H9 (cell line): ENCODE measurements at regions not wholly inside any gene's neighbourhood (a gene's known extent, or its start where the extent isn't known, plus 50 kb on each side); places are given as distances from the start of the nearest gene placed in this dataset.

Experiments used
- DNase-seq: peaks from one replicate; pipeline ENCODE4 v3.0.0-alpha.2; 2017
- H2AFZ ChIP-seq: one replicate; pipeline ENCODE4 v1.6.1; 2013; ENCODE audit warnings: mild to moderate bottlenecking, low read length, control low read depth, moderate library complexity
- H2AK5ac ChIP-seq: 2 replicates; pipeline ENCODE4 v1.6.1; 2013; ENCODE audit warnings: low read length, control low read depth, mixed read lengths; ENCODE audit not compliant: insufficient read length
- H2BK120ac ChIP-seq: one replicate; pipeline ENCODE4 v1.6.1; 2013; ENCODE audit warnings: low read depth, mild to moderate bottlenecking, low read length, control low read depth, inconsistent platforms; ENCODE audit not compliant: poor library complexity, severe bottlenecking
- H2BK12ac ChIP-seq: 2 replicates; pipeline ENCODE4 v1.6.1; 2013; ENCODE audit warnings: low read length, control low read depth, mixed read lengths, low read depth; ENCODE audit not compliant: insufficient read length
- H2BK15ac ChIP-seq: 2 replicates; pipeline ENCODE4 v1.6.1; 2013; ENCODE audit warnings: low read depth, low read length, control low read depth
- H2BK20ac ChIP-seq: one replicate; pipeline ENCODE4 v1.6.1; 2013; ENCODE audit warnings: low read depth, mild to moderate bottlenecking, low read length, control low read depth, inconsistent platforms; ENCODE audit not compliant: poor library complexity, severe bottlenecking
- H2BK5ac ChIP-seq: 2 replicates; pipeline ENCODE4 v1.6.1; 2013; ENCODE audit warnings: low read length, control low read depth, mixed read lengths; ENCODE audit not compliant: insufficient read length
- H3K14ac ChIP-seq: 2 replicates; pipeline ENCODE4 v1.6.1; 2013; ENCODE audit warnings: low read length, control low read depth; ENCODE audit not compliant: insufficient read depth
- H3K18ac ChIP-seq: 2 replicates; pipeline ENCODE4 v1.6.1; 2013; ENCODE audit warnings: low read depth, mild to moderate bottlenecking, mixed read lengths, low read length, control low read depth; ENCODE audit not compliant: insufficient read length
- H3K23ac ChIP-seq: 2 replicates; pipeline ENCODE4 v1.6.1; 2013; ENCODE audit warnings: low read length, control low read depth, mixed read lengths, low read depth; ENCODE audit not compliant: insufficient read length
- H3K23me2 ChIP-seq: 2 replicates; pipeline ENCODE4 v1.6.1; 2013; ENCODE audit warnings: low read depth, mild to moderate bottlenecking, mixed read lengths, low read length, control low read depth; ENCODE audit not compliant: insufficient read length, poor library complexity, severe bottlenecking
- H3K27ac ChIP-seq: 2 replicates; pipeline ENCODE4 v1.5.1; 2013; ENCODE audit warnings: low read length, control low read depth, mixed read lengths, low read depth; ENCODE audit not compliant: insufficient read length
- H3K27me3 ChIP-seq: 2 replicates; pipeline ENCODE4 v1.6.1; 2013; ENCODE audit warnings: low read length, control low read depth, inconsistent platforms; ENCODE audit not compliant: insufficient read depth
- H3K4ac ChIP-seq: 2 replicates; pipeline ENCODE4 v1.6.1; 2013; ENCODE audit warnings: low read depth, mild to moderate bottlenecking, control low read depth, inconsistent platforms, low read length, moderate library complexity
- H3K4me1 ChIP-seq: 2 replicates; pipeline ENCODE4 v1.6.1; 2013; ENCODE audit warnings: low read length, control low read depth, inconsistent platforms; ENCODE audit not compliant: insufficient read depth
- H3K4me2 ChIP-seq: 2 replicates; pipeline ENCODE4 v1.6.1; 2013; ENCODE audit warnings: low read length, control low read depth, mixed read lengths; ENCODE audit not compliant: insufficient read length, insufficient read depth
- H3K56ac ChIP-seq: 2 replicates; pipeline ENCODE4 v1.6.1; 2013; ENCODE audit warnings: low read depth, mild to moderate bottlenecking, mixed read lengths, low read length, control low read depth; ENCODE audit not compliant: insufficient read length
- H3K79me1 ChIP-seq: 2 replicates; pipeline ENCODE4 v1.6.1; 2013; ENCODE audit warnings: low read depth, mild to moderate bottlenecking, moderate library complexity, low read length, control low read depth, inconsistent platforms; ENCODE audit not compliant: insufficient read depth, poor library complexity, severe bottlenecking
- H3K79me2 ChIP-seq: 2 replicates; pipeline ENCODE4 v1.6.1; 2013; ENCODE audit warnings: low read length, control low read depth, inconsistent platforms; ENCODE audit not compliant: insufficient read depth
- H3K9ac ChIP-seq: 2 replicates; pipeline ENCODE4 v1.6.1; 2013; ENCODE audit warnings: low read length, control low read depth, mixed read lengths; ENCODE audit not compliant: insufficient read length; ENCODE audit errors: extremely low read depth
- H3K9me3 ChIP-seq: one replicate; pipeline ENCODE4 v1.6.1; 2013; ENCODE audit warnings: low read depth, low read length, inconsistent platforms; ENCODE audit not compliant: control insufficient read depth
- H3T11ph ChIP-seq: one replicate; pipeline ENCODE4 v1.6.1; 2013; ENCODE audit warnings: mild to moderate bottlenecking, low read length, control low read depth, inconsistent platforms
- H4K20me1 ChIP-seq: one replicate; pipeline ENCODE4 v1.6.1; 2013; ENCODE audit not compliant: control insufficient read depth, insufficient read length, insufficient read depth
- H4K5ac ChIP-seq: 2 replicates; pipeline ENCODE4 v1.6.1; 2013; ENCODE audit warnings: low read depth, mild to moderate bottlenecking, mixed read lengths, low read length, control low read depth; ENCODE audit not compliant: insufficient read length
- H4K8ac ChIP-seq: replicated peaks from 2 replicates; pipeline ENCODE4 v1.6.1; 2013; ENCODE audit warnings: low read length, control low read depth, mixed read lengths, low read depth; ENCODE audit not compliant: insufficient read length
- H4K91ac ChIP-seq: 2 replicates; pipeline ENCODE4 v1.6.1; 2013; ENCODE audit warnings: low read depth, mild to moderate bottlenecking, moderate library complexity, mixed read lengths, low read length, control low read depth; ENCODE audit not compliant: insufficient read length
- H3K27ac Mint-ChIP-seq, 3 experiments: 2 replicates in 2 of 3; 3 replicates in 1 of 3; pipeline ENCODE4 v1.8.0; 2020 to 2021; ENCODE audit warnings: mixed read lengths in 3 of 3, mild to moderate bottlenecking in 1 of 3, moderate library complexity in 1 of 3
- H3K27me3 Mint-ChIP-seq: 2 replicates; pipeline ENCODE4 v1.8.0; 2021; ENCODE audit warnings: low read depth, mild to moderate bottlenecking, moderate library complexity, mixed read lengths
- H3K36me3 Mint-ChIP-seq, 3 experiments: 2 replicates in 2 of 3; 3 replicates in 1 of 3; pipeline ENCODE4 v1.8.0; 2020 to 2021; ENCODE audit warnings: low read depth in 3 of 3, mixed read lengths in 3 of 3; ENCODE audit not compliant: insufficient read depth in 1 of 3
- H3K4me1 Mint-ChIP-seq, 2 experiments: 2 replicates each; pipeline ENCODE4 v1.8.0; 2020; ENCODE audit warnings: mixed read lengths in 2 of 2
- H3K4me3 Mint-ChIP-seq, 2 experiments: 2 replicates in 1 of 2; 3 replicates in 1 of 2; pipeline ENCODE4 v1.8.0; 2020 to 2021; ENCODE audit warnings: mild to moderate bottlenecking in 2 of 2, mixed read lengths in 2 of 2, moderate library complexity in 1 of 2
- H3K9me3 Mint-ChIP-seq, 2 experiments: 2 replicates in 1 of 2; 3 replicates in 1 of 2; pipeline ENCODE4 v1.8.0; 2020; ENCODE audit warnings: mild to moderate bottlenecking in 2 of 2, mixed read lengths in 2 of 2, moderate library complexity in 1 of 2
- CTCF ChIP-seq: fragments of 200-600 bp; sonication (generic); conservative IDR thresholded peaks from 3 replicates; pipeline ENCODE4 v1.8.0; 2021; ENCODE audit warnings: antibody characterized with exemption, mild to moderate bottlenecking
- WGBS: extraction: QIAGEN DNeasy Blood & Tissue Kit; methylation state at CpG from one replicate; pipeline ENCODE4 v1.1.7; 2013; ENCODE audit warnings: missing lambda C conversion rate, low lambda C conversion rate, mixed read lengths; ENCODE audit not compliant: insufficient read length; ENCODE audit errors: extremely low coverage; 5-methylcytosine and 5-hydroxymethylcytosine counted together

- no CpG with 5 or more reads among the region's 4 CpGs for WGBS
- no peak overlapping the region for H3K27ac ChIP-seq
These were observed 154.6 kb downstream of the IZUMO3 start for GRCh38 chr9:24391095-24391494.

More at GRCh38 chr9:24391095-24391494, 154.6 kb downstream of the IZUMO3 start:
- Mint-ChIP-seq H3K27me3 (no peaks in the 10 kb centered on the region), H3K4me3 (no peak overlapping the region), H3K36me3 (no peaks in the 10 kb centered on the region), H3K4me1 (peaks cover 0 to 3% of the 10 kb centered on the region in 2 experiments; a peak in 1 of 4 replicates), H3K9me3 (no peaks in the 10 kb centered on the region; a peak in 1 of 5 replicates), H3K27ac (no peak overlapping the region; a peak in 1 of 7 replicates)
- no peak overlapping the region for H2BK15ac ChIP-seq
- no peak overlapping the region for H2BK120ac ChIP-seq
- H3T11ph ChIP-seq = no peak overlapping the region
- no peak overlapping the region for H2BK12ac ChIP-seq
- no peak overlapping the region for H3K56ac ChIP-seq
- H2AFZ ChIP-seq = no peak overlapping the region
- H2BK20ac ChIP-seq = no peak overlapping the region
- H3K79me2 ChIP-seq = no peaks in the 10 kb centered on the region
- no peak for DNase-seq
- no peak overlapping the region for H3K14ac ChIP-seq
- no peak for TF ChIP-seq CTCF
- H3K9ac ChIP-seq = no peak overlapping the region
- no peak overlapping the region for H3K18ac ChIP-seq
- no peak overlapping the region for H3K4me2 ChIP-seq
- no peaks in the 10 kb centered on the region for H3K9me3 ChIP-seq
- no peaks in the 10 kb centered on the region for H3K4me1 ChIP-seq
- no peak overlapping the region for H4K5ac ChIP-seq
- no peaks in the 10 kb centered on the region for H3K27me3 ChIP-seq
- H4K8ac ChIP-seq = no peak overlapping the region
- no peak overlapping the region for H4K91ac ChIP-seq
- no peak overlapping the region for H3K4ac ChIP-seq
- H2BK5ac ChIP-seq = no peak overlapping the region
- no peak overlapping the region for H2AK5ac ChIP-seq
- no peaks in the 10 kb centered on the region for H3K79me1 ChIP-seq
- H4K20me1 ChIP-seq = no peaks in the 10 kb centered on the region
- H3K23me2 ChIP-seq = no peaks in the 10 kb centered on the region
- no peak overlapping the region for H3K23ac ChIP-seq
